ENCODE measurements at regions not wholly inside any gene's neighbourhood (a gene's known extent, or its start where the extent isn't known, plus 50 kb on each side); places are given as distances from the start of the nearest gene placed in this dataset.
A peak's percentile ranks its signal among the peaks of the same experiment; 100 is the strongest.

DNA sequence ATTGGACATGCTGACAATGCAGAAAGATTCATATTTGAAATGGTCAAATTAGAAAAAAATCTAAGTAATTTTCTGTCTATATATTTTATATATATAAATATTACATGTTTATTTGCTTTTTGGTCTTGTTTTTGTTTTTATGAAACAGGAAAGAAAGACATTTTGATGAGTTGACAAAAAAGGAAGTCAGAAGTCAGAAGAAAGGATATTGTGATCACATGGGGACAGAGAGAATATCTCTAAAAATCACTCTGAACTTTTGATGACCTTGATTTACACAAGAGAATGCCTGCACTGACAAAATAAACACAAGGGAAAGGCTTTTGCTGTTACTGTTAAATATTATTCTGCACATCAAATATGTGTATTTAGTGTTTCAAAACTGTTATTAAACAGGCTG lies 811.2 kb downstream of the SI start:
- Histone ChIP-seq H3K4me3 (ENCODE audit: low read depth, low read length) (no peak overlapping the region), H3K9me3 (ENCODE audit: control insufficient read depth in 2 of 2, low read length in 2 of 2) (peaks cover 0 to 6% of the 10 kb centered on the region in 2 experiments), H3K36me3 (ENCODE audit: control insufficient read depth, insufficient read depth, low read length) (no peaks in the 10 kb centered on the region), H3K27ac (ENCODE audit: insufficient read depth, low read length, poor library complexity, severe bottlenecking) (no peak overlapping the region), H3K27me3 (ENCODE audit: control insufficient read depth, insufficient read depth, low read length) (no peaks in the 10 kb centered on the region), H3K4me1 (ENCODE audit: control insufficient read depth, insufficient read depth, low read length, poor library complexity, severe bottlenecking) (no peaks in the 10 kb centered on the region)
- Mint-ChIP-seq H3K9me3 (peaks cover 0 to 11% (median 4%) of the 10 kb centered on the region in 7 donors), H3K4me3 (no peak overlapping the region), H3K36me3 (no peaks in the 10 kb centered on the region), H3K4me1 (no peaks in the 10 kb centered on the region), H3K27me3 (no peaks in the 10 kb centered on the region), H3K27ac (no peak overlapping the region)
- no peak for ATAC-seq (ENCODE audit: low read depth in 2 of 2)
- no peak for DNase-seq

DNA sequence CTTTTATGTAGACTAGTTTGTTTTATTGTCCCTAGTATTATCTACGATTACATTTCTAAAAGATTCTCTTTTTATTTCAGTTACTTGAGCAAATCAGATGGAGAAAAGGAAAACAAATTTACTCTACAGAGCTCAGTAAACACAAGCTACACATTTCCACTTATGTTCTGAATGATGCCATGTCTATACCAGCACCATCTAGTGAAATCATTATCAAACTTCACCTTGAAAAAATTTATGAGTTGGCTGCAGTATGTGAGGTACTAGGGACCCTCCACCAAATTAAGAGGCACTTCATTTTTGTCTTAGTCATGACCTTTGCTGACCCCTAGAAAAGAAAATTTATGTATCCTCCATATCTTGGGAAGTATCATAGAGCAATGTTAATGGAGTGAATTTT lies 827.4 kb downstream of the SI start:
- Histone ChIP-seq H3K27me3 (ENCODE audit: control insufficient read depth, insufficient read depth, low read length) (no peaks in the 10 kb centered on the region), H3K4me3 (ENCODE audit: low read depth, low read length) (no peak overlapping the region), H3K36me3 (ENCODE audit: control insufficient read depth, insufficient read depth, low read length) (no peaks in the 10 kb centered on the region), H3K4me1 (ENCODE audit: control insufficient read depth, insufficient read depth, low read length, poor library complexity, severe bottlenecking) (no peaks in the 10 kb centered on the region), H3K27ac (ENCODE audit: insufficient read depth, low read length, poor library complexity, severe bottlenecking) (no peak overlapping the region), H3K9me3 (ENCODE audit: control insufficient read depth in 2 of 2, low read length in 2 of 2) (peaks cover 0 to 3% of the 10 kb centered on the region in 2 experiments)
- no peak for DNase-seq
- Mint-ChIP-seq H3K27me3 (no peaks in the 10 kb centered on the region), H3K4me3 (peak overlapping the region in 1 of 4 donors; percentile 38), H3K36me3 (no peaks in the 10 kb centered on the region), H3K27ac (no peak overlapping the region), H3K9me3 (peaks cover 0 to 22% (median 6%) of the 10 kb centered on the region in 7 donors), H3K4me1 (no peaks in the 10 kb centered on the region)
- ATAC-seq (ENCODE audit: low read depth in 2 of 2) = no peak

DNA sequence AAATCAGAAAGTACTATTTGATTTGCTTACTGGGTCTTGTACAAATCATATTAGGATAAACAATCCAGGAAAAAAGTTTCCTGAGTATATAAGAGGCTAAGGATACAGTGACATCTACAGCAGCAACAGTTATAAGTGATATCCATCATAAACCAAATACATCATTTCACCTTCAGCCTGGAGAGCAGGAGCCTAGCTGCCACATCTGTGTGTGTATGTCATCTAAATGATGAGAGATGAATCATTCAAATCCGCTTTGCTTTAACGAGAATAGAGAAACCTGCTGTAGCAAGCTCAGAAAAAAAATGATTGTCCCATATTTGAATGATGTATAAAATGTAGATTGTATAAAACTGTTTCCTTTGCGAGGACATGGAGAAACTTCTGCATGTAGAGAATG lies 841.4 kb downstream of the SI start:
- Histone ChIP-seq H3K9me3 (ENCODE audit: control insufficient read depth in 2 of 2, low read length in 2 of 2) (peaks cover 0 to 2% of the 10 kb centered on the region in 2 experiments), H3K4me1 (ENCODE audit: control insufficient read depth, insufficient read depth, low read length, poor library complexity, severe bottlenecking) (no peaks in the 10 kb centered on the region), H3K27ac (ENCODE audit: insufficient read depth, low read length, poor library complexity, severe bottlenecking) (no peak overlapping the region), H3K4me3 (ENCODE audit: low read depth, low read length) (no peak overlapping the region), H3K27me3 (ENCODE audit: control insufficient read depth, insufficient read depth, low read length) (no peaks in the 10 kb centered on the region), H3K36me3 (ENCODE audit: control insufficient read depth, insufficient read depth, low read length) (no peaks in the 10 kb centered on the region)
- no peaks in the 10 kb centered on the region for H3K27me3 Mint-ChIP-seq
- H3K36me3 Mint-ChIP-seq = no peaks in the 10 kb centered on the region
- no peaks in the 10 kb centered on the region for H3K4me1 Mint-ChIP-seq
- H3K4me3 Mint-ChIP-seq = no peak overlapping the region
- no peak for DNase-seq
- ATAC-seq (ENCODE audit: low read depth in 2 of 2) = no peak
- peaks cover 0 to 28% (median 6%) of the 10 kb centered on the region in 7 donors for H3K9me3 Mint-ChIP-seq
- no peak overlapping the region for H3K27ac Mint-ChIP-seq

DNA sequence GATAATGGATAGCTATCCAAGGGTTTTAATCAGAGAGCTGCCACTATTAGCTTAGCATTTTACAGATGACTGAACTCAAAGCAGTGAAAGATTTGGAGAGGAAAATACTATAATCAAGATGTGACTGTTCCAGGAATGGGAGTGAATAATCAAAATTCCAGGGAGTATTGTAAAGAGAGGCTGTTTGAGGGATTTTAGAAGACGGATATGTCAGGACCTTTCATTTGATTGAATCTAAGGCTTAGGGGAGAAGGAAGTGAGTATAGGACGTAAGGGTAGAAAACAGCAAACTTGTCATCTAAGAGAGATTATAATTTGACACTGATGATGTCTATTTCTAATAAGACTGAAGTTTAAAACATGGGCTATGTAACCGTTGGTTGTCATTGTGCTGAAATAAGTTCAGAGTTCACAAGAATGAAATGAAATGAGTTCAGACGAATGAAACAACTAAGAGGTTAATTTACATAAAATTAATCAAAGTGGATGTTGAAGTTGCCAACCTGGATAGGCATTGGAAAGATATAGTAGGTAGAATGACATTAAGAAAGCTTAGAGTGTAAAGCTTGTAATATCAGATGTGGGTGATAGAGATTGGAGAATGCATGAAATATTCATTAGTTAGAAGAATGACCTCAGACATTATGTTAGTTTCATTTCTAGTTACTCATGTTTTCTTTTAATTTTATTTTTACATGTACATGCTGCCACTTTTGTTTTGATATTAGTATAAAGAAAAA lies 842.8 kb downstream of the SI start:
- Histone ChIP-seq H3K4me3 (ENCODE audit: low read depth, low read length) (no peak overlapping the region), H3K36me3 (ENCODE audit: control insufficient read depth, insufficient read depth, low read length) (no peaks in the 10 kb centered on the region), H3K4me1 (ENCODE audit: control insufficient read depth, insufficient read depth, low read length, poor library complexity, severe bottlenecking) (no peaks in the 10 kb centered on the region), H3K9me3 (ENCODE audit: control insufficient read depth in 2 of 2, low read length in 2 of 2) (peaks cover 0 to 2% of the 10 kb centered on the region in 2 experiments), H3K27me3 (ENCODE audit: control insufficient read depth, insufficient read depth, low read length) (no peaks in the 10 kb centered on the region), H3K27ac (ENCODE audit: insufficient read depth, low read length, poor library complexity, severe bottlenecking) (no peak overlapping the region)
- Mint-ChIP-seq H3K27ac (no peak overlapping the region), H3K4me3 (no peak overlapping the region), H3K36me3 (no peaks in the 10 kb centered on the region), H3K9me3 (peaks cover 0 to 28% (median 7%) of the 10 kb centered on the region in 7 donors), H3K27me3 (no peaks in the 10 kb centered on the region), H3K4me1 (no peaks in the 10 kb centered on the region)
- DNase-seq (no peak), ATAC-seq (ENCODE audit: low read depth in 2 of 2) (no peak)

DNA sequence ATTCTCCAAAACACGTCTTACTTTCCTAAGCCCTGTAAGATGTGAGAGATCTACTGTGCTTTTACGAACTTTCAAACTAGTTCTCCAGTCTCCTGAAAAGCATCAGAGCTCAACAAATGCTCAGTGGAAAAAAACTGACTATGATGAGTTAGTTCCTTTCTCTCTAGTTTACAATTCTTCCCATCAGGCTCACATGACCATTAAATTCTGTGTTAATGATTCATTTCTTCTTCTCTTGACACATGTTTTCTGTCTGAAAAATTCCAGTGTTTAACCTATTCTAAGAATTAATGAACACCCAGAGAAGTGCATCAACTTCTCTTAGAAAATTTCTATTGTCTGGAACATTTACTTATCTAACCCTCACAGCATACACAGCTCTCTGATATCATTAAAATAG lies 844.3 kb downstream of the SI start:
- no peaks in the 10 kb centered on the region for H3K27me3 ChIP-seq (ENCODE audit: control insufficient read depth, insufficient read depth, low read length)
- H3K36me3 ChIP-seq (ENCODE audit: control insufficient read depth, insufficient read depth, low read length) = no peaks in the 10 kb centered on the region
- Mint-ChIP-seq H3K27ac (no peak overlapping the region), H3K4me1 (no peaks in the 10 kb centered on the region), H3K36me3 (no peaks in the 10 kb centered on the region), H3K9me3 (peaks cover 0 to 26% (median 5%) of the 10 kb centered on the region in 7 donors), H3K27me3 (no peaks in the 10 kb centered on the region), H3K4me3 (no peak overlapping the region)
- DNase-seq (no peak), ATAC-seq (ENCODE audit: low read depth in 2 of 2) (no peak)
- no peak overlapping the region for H3K4me3 ChIP-seq (ENCODE audit: low read depth, low read length)
- no peaks in the 10 kb centered on the region for H3K4me1 ChIP-seq (ENCODE audit: control insufficient read depth, insufficient read depth, low read length, poor library complexity, severe bottlenecking)
- no peak overlapping the region for H3K27ac ChIP-seq (ENCODE audit: insufficient read depth, low read length, poor library complexity, severe bottlenecking)
- H3K9me3 ChIP-seq (ENCODE audit: control insufficient read depth in 2 of 2, low read length in 2 of 2) = no peaks in the 10 kb centered on the region

DNA sequence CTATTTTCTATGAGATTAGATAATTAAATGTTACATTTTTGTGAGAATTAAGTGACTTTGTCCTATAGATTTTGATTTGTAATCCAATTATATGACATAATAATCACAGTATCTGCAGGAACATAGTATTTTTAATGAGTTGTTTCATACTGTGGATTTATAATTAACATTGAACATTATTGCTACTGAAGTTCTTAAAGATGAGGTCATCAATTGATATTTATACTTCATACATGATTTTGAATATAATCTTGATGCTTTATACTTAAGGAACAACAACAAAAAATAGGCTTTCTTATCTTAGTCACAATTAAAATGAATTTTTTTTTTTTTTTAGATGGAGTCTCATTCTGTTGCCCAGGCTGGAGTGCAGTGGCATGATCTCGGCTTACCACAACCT lies 846.6 kb downstream of the SI start:
- Mint-ChIP-seq H3K9me3 (peaks cover 0 to 12% (median 3%) of the 10 kb centered on the region in 7 donors), H3K27me3 (no peaks in the 10 kb centered on the region), H3K4me3 (no peak overlapping the region), H3K27ac (no peak overlapping the region), H3K36me3 (no peaks in the 10 kb centered on the region), H3K4me1 (no peaks in the 10 kb centered on the region)
- no peak for DNase-seq
- Histone ChIP-seq H3K36me3 (ENCODE audit: control insufficient read depth, insufficient read depth, low read length) (no peaks in the 10 kb centered on the region), H3K9me3 (ENCODE audit: control insufficient read depth in 2 of 2, low read length in 2 of 2) (peaks cover 0 to 2% of the 10 kb centered on the region in 2 experiments), H3K27me3 (ENCODE audit: control insufficient read depth, insufficient read depth, low read length) (no peaks in the 10 kb centered on the region), H3K4me3 (ENCODE audit: low read depth, low read length) (no peak overlapping the region), H3K4me1 (ENCODE audit: control insufficient read depth, insufficient read depth, low read length, poor library complexity, severe bottlenecking) (no peaks in the 10 kb centered on the region), H3K27ac (ENCODE audit: insufficient read depth, low read length, poor library complexity, severe bottlenecking) (no peak overlapping the region)
- no peak for ATAC-seq (ENCODE audit: low read depth in 2 of 2)

DNA sequence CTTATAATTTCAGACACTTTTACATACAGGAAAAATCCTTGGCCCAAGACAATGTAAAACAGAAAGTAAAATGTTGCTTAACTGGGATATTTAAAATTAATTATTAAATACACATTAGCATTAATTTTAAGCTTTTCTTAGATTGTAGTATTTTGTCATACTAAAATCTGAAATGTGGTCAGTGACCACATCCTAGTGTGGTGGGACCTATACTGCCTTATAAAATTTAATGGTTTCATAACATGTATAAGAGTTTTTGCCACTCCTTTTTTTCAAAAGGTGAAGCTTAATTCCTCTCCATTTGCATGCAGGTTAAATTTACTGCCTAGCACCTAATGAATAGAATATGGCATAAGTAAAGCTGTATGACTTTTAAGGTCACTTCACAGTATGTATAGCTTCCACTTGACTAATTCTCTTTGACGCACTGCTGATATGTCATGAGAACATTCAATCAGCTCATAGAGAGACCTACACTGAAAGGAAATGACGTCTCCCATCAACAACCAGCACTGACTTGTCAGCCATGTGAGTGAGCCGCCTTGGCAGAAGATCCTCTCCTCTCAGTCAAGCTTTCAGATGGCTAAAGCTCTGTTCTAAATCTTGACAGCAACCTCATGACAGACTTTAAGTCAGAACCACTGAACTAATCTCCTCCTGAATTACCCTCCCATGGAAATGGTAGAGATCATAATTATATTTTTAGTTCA lies 847.8 kb downstream of the SI start:
- DNase-seq (no peak), ATAC-seq (ENCODE audit: low read depth in 2 of 2) (no peak)
- H3K4me3 ChIP-seq (ENCODE audit: low read depth, low read length) = no peak overlapping the region
- Mint-ChIP-seq H3K36me3 (no peaks in the 10 kb centered on the region), H3K27me3 (no peaks in the 10 kb centered on the region), H3K4me3 (no peak overlapping the region), H3K4me1 (no peaks in the 10 kb centered on the region), H3K27ac (no peak overlapping the region), H3K9me3 (peaks cover 0 to 11% (median 3%) of the 10 kb centered on the region in 7 donors)
- H3K27me3 ChIP-seq (ENCODE audit: control insufficient read depth, insufficient read depth, low read length) = no peaks in the 10 kb centered on the region
- H3K27ac ChIP-seq (ENCODE audit: insufficient read depth, low read length, poor library complexity, severe bottlenecking) = no peak overlapping the region
- peaks cover 0 to 2% of the 10 kb centered on the region in 2 experiments for H3K9me3 ChIP-seq (ENCODE audit: control insufficient read depth in 2 of 2, low read length in 2 of 2)
- no peaks in the 10 kb centered on the region for H3K4me1 ChIP-seq (ENCODE audit: control insufficient read depth, insufficient read depth, low read length, poor library complexity, severe bottlenecking)
- no peaks in the 10 kb centered on the region for H3K36me3 ChIP-seq (ENCODE audit: control insufficient read depth, insufficient read depth, low read length)

DNA sequence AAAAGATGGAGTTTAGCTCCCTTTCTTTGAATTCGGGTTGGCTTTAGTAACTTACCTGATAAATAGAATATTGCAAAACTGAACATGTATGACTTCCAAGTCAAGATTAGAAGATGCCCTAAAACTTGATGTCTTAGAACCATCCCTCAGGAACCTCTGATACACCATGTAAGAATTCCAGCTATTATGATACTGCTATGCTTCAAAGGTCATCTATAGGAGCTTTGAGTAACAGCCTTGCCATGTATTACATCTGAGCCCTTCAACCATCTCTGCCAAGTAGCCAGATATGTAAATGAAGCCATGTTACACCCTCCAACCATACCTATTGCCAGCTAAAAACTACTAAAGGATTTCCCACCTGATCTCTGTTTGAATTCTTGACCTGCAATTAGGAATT lies 854.2 kb downstream of the SI start:
- Histone ChIP-seq H3K4me3 (ENCODE audit: low read depth, low read length) (no peak overlapping the region), H3K4me1 (ENCODE audit: control insufficient read depth, insufficient read depth, low read length, poor library complexity, severe bottlenecking) (no peaks in the 10 kb centered on the region), H3K27ac (ENCODE audit: insufficient read depth, low read length, poor library complexity, severe bottlenecking) (no peak overlapping the region), H3K9me3 (ENCODE audit: control insufficient read depth in 2 of 2, low read length in 2 of 2) (peaks cover 0 to 2% of the 10 kb centered on the region in 2 experiments), H3K27me3 (ENCODE audit: control insufficient read depth, insufficient read depth, low read length) (no peaks in the 10 kb centered on the region), H3K36me3 (ENCODE audit: control insufficient read depth, insufficient read depth, low read length) (no peaks in the 10 kb centered on the region)
- H3K36me3 Mint-ChIP-seq = no peaks in the 10 kb centered on the region
- no peak overlapping the region for H3K4me3 Mint-ChIP-seq
- H3K27ac Mint-ChIP-seq = no peak overlapping the region
- ATAC-seq (ENCODE audit: low read depth in 2 of 2) (no peak), DNase-seq (no peak)
- H3K4me1 Mint-ChIP-seq = no peaks in the 10 kb centered on the region
- H3K27me3 Mint-ChIP-seq = no peaks in the 10 kb centered on the region
- peaks cover 4 to 25% (median 8%) of the 10 kb centered on the region in 7 donors for H3K9me3 Mint-ChIP-seq

All from CD4-positive, CD25-positive, alpha-beta regulatory T cell (primary cell).